GM12874 (cell line): ENCODE measurements at regions not wholly inside any gene's neighbourhood (a gene's known extent, or its start where the extent isn't known, plus 50 kb on each side); places are given as distances from the start of the nearest gene placed in this dataset.

Source experiments
- TF ChIP-seq, protein P1 (sequence below): IDR thresholded peaks from 2 replicates; pipeline ENCODE4 v1.5.1; 2011; ENCODE audit warnings: low read depth, mild to moderate bottlenecking, control low read depth, low read length, moderate library complexity; ENCODE audit not compliant: insufficient read depth

DNA sequence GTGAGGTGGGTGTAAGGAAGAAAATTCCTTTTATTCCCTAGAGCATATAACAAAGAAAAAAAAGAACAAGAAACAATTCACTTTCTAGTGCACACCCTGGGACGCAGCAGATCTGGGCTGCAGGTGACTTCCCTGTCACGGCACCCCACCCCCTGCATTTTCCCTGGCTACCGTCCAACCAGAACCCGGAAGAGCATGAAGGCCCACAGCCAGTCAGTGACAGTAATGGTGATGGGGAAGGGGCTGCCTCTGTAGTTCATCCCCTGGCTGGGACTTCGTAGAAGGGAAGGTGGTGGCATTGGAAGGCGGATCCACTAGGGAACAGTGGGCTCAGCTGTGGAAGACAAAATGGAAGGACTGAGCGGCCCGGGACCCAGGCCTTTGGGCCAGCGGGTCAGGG, 236.7 kb downstream of the BUB3 start:
- TF ChIP-seq, protein P1, sequence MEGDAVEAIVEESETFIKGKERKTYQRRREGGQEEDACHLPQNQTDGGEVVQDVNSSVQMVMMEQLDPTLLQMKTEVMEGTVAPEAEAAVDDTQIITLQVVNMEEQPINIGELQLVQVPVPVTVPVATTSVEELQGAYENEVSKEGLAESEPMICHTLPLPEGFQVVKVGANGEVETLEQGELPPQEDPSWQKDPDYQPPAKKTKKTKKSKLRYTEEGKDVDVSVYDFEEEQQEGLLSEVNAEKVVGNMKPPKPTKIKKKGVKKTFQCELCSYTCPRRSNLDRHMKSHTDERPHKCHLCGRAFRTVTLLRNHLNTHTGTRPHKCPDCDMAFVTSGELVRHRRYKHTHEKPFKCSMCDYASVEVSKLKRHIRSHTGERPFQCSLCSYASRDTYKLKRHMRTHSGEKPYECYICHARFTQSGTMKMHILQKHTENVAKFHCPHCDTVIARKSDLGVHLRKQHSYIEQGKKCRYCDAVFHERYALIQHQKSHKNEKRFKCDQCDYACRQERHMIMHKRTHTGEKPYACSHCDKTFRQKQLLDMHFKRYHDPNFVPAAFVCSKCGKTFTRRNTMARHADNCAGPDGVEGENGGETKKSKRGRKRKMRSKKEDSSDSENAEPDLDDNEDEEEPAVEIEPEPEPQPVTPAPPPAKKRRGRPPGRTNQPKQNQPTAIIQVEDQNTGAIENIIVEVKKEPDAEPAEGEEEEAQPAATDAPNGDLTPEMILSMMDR: no peak

DNA sequence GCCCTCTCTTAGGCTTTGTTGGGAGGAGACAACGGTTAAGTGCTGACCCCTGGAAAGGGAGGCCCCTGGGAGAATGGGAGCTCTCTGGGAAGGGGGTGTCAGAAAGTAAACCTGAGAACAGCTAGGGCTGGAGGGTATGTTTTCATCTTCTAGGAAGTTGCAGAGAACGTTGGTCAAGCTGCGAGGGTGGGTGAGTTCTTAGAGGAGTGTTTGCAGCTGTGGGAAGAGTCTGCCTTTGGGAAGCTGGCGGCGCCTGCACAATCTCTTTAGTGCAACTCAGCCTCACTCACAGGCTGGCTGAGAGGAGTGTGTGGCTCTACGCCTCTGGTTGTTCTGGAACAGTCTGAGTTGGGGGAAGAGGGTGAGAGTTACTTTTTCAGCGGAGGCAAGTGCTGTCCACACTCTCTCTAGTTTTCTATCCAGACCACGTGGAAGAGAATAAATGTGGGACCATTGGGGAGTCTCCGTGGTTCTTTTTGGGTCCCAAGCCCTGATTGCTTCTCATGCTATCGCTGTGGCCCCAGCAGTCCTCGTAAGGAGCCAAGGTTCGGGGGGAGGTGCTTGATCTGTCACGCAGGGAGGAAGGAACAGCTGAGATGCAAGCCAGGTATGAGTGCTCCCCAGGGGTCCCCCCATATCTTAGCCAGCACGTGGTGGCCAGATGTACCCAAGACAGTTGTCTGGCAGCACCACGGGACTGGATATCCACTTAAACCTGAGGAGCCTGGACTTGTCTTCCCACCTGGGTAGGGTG, 237.2 kb downstream of the BUB3 start:
- TF ChIP-seq, protein P1: no peak

DNA sequence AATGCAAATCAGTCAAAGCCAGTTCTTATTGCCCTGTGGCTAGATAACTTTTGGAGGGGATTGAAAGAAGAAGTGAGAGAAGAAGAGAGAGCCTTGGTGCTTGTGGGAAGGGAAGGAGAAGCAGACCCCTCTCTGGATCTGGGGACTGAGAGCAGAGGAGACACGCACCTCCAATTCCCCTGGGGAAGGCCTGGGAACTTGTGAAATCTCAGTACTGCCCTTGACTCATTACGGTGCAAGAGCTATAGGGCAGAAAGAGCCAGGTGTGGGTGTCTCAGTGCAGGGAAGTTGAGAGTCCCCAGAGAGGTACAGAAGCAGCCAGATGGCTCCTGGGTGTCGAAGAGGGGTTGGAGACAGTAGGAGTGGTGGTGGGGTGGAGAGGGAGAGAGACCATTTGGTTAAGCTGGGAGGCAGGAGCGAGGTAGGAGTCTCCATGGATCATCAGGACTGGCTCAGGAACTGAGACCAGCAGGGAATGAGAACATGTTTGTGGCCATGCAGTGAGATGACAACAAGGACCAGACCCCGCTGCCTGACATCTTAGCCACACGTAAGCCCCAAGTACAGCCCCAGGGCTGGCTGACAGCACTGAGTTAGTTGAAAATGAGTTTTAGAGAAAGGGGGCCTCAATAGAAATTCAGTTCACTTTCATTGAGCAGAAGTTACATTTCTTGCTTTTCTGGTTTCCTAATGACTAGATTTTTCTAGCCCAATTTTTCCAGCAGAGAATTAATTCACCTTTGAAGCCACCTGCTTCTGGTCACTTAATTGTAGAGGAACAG, 238.2 kb downstream of the BUB3 start:
- TF ChIP-seq, protein P1: no peak

DNA sequence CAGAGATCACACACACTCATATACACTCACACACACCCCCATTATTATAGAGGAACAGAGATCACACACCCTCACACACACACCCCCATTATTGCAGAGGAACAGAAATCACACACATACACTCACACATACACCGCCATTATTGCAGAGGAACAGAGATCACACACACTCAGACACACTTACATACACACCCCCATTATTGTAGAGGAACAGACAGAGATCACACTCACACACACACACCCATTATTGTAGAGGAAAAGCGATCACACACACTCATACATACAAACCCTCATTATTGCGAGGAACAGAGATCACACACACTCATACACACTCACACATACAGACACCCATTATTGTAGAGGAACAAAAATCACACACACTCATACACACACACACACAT, 239.0 kb downstream of the BUB3 start:
- TF ChIP-seq, protein P1: no peak

DNA sequence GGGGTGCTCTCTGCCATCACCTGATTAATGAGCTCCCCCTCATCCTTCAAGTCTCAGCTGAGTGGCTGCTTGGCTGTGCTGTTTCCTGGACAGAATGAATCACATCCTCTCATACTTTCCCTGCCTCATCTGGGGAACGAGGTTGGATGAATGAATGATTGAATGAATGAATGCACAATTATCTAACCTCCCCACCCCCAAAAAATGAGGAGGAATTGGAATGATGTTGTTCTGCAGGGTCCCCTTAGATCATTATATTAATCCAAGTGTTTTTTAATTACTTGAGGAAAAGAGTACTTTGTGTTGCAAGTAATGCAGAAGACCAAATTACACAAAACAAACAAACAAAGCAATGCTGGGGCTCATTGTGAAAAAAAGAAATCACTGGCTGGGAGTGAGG, 240.2 kb downstream of the BUB3 start:
- TF ChIP-seq, protein P1: no peak

DNA sequence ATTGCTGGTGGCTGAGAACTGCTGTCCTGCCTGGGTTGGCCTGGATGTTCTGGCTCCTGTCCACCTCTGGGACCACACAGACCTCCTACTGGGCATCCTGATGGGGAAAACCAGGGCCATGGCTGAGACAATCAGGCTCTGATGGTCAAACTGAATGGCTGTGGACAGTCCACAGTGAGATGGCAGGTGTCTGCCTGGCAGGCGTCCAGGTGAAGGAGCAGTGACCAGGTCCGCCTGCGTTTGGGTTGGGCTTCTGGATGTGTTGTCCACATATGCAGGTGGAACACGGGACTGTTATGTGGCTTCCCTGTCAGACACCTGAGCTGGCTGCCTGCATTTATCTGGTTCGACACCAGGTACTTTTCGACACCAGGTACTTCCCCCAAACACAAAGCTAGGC, 241.7 kb downstream of the BUB3 start:
- TF ChIP-seq, protein P1: no peak

DNA sequence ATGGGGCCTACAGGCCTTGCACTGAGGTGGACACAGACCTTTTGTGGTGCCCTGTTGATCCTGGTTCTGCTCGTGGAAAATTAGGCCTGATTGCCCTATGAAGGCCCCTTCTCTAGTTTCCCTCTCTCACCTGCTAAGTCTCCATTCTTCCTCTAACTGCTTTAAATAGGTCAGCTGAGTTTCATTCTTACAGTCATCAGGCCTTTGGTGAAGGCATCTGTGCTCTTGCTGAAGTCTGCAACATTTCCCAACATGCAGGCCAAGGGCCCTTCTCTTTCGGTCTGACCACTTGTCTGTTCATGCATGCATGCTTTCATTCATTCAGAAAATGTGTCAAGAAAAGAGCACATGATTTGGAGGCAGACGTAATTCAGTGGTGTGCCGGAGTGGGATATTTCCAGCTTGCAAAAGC, 244.0 kb downstream of the BUB3 start:
- TF ChIP-seq, protein P1: no peak
